ENCODE measurements at regions not wholly inside any gene's neighbourhood (a gene's known extent, or its start where the extent isn't known, plus 50 kb on each side); places are given as distances from the start of the nearest gene placed in this dataset.
"Not testable (repeated sequence)": the region's sequence is repeated elsewhere in the genome, so short reads cannot be mapped to it uniquely, and the experiment has no call there.

DNA sequence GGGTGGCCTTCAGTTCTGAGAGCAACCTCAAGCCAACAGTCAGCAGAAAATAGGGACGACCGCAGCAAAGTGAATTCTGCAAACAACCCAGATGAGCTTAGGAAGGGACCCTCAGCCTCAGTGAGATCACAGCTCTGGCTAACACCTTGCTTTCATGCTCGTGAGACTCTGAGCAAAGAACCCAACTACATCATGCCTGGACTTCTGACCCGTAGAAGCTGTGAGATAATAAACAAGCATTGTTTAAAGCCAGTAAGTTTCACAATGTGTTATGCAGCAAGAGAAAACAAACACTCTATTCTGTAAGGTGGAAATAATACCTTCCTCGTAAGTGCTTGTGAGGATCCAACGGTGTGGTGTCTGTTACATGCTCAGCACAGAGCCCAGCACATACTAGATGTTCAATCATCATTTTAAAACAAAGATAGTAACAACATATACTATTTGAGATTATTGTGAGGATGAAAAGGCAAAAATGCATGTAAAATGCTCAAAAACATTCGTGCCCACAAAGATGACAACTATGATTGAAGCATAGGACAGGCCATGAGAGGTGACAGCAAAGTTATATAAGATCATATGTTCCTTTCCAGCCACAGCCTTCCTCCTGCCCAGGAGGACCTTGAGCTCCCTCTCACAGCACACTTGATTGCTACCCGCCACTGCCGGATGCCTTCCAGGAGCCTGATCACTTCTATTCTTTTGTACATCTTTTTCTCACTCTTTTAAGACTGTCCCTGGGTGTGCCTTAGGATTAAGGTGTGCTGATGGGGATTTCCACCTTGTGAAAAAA lies 433.3 kb downstream of the BUD13 start:
- FAIRE-seq, result no peak
- ATAC-seq, result 0 out of 6 replicates have a peak, but pooled peaks of 1 of the 2 experiments have one; percentile 43
- Histone ChIP-seq H3K9me3 (no peaks in the 10 kb centered on the region), H3K4me1 (no peaks in the 10 kb centered on the region), H3K4me2 (no peak overlapping the region), H3K27ac (no peak overlapping the region), H3K4me3 (no peak overlapping the region)
- peak in 1 of 2 experiments; percentile 37 for DNase-seq (ENCODE audit: low read depth in 1 of 2, low spot score in 1 of 2)
- 7% methylated on average over 9 of the region's 9 CpGs for WGBS (ENCODE audit: missing lambda C conversion rate)
- POLR2A ChIA-PET, result no interaction called here
- TF ChIP-seq HES2 (IDR thresholded peaks at IDR 0.05) (no peak), ESRRA (IDR thresholded peaks at IDR 0.05; ENCODE audit: borderline replicate concordance, low read length) (no peak), JUN (IDR thresholded peaks at IDR 0.05) (no peak), USF2 (IDR thresholded peaks at IDR 0.05) (no peak), POLR2A (IDR thresholded peaks at IDR 0.05; ENCODE audit: low read length) (no peak), SREBF2 (IDR thresholded peaks at IDR 0.05) (no peak), HOXB5 (CRISPR knock-in tag; IDR thresholded peaks at IDR 0.05) (no peak), HEYL (CRISPR knock-in tag; IDR thresholded peaks at IDR 0.05) (no peak), HDAC2 (IDR thresholded peaks at IDR 0.05) (no peak), MAZ (IDR thresholded peaks at IDR 0.05; ENCODE audit: borderline replicate concordance, low read depth, low read length) (no peak)
- TF ChIP-seq, protein P1, sequence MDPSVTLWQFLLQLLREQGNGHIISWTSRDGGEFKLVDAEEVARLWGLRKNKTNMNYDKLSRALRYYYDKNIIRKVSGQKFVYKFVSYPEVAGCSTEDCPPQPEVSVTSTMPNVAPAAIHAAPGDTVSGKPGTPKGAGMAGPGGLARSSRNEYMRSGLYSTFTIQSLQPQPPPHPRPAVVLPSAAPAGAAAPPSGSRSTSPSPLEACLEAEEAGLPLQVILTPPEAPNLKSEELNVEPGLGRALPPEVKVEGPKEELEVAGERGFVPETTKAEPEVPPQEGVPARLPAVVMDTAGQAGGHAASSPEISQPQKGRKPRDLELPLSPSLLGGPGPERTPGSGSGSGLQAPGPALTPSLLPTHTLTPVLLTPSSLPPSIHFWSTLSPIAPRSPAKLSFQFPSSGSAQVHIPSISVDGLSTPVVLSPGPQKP (IDR thresholded peaks at IDR 0.05; ENCODE audit: low read depth, low read length), result no peak
- CTCF ChIA-PET, result no interaction called here

- H3K4me3 ChIP-seq; FAIRE-seq; POLR2A ChIA-PET; H3K9me3 ChIP-seq; ATAC-seq; CTCF ChIA-PET; DNase-seq (ENCODE audit: low read depth in 1 of 2, low spot score in 1 of 2); H3K27ac ChIP-seq; H3K4me2 ChIP-seq; H3K4me1 ChIP-seq: not testable (repeated sequence)
- 75% methylated on average over 4 of the region's 4 CpGs for WGBS (ENCODE audit: missing lambda C conversion rate)
Measured at GRCh38 chr11:116338500-116338899, 434.3 kb downstream of the BUD13 start.

DNA sequence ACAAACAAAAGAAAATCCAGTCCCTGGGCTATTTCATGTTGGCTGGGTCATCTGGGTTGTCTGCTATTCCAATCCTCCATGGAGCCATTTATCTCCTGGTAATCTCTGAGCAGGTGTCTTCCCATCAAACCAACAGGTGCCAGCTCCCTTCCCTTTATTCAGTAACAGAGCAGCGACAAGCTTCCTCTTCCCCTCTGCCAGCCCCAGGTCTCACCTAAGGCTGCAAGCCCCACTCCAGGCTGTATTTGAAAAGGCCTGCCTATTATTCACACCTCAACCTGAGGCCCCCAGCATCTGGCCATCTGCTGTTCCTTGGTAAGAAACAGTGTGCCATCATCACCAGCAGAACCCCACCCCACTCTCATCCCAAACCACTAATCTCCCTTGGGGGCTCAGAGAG lies 436.2 kb downstream of the BUD13 start:
- ATAC-seq (no peak), FAIRE-seq (no peak), DNase-seq (ENCODE audit: low read depth in 1 of 2, low spot score in 1 of 2) (no peak)
- Histone ChIP-seq H3K9me3 (no peaks in the 10 kb centered on the region), H3K4me2 (no peak overlapping the region), H3K4me1 (no peaks in the 10 kb centered on the region), H3K4me3 (no peak overlapping the region), H3K27ac (no peak overlapping the region)
- 17% methylated on average over 1 of the region's 1 CpG for WGBS (ENCODE audit: missing lambda C conversion rate)
- CTCF ChIA-PET, result no interaction called here
- TF ChIP-seq HEYL (CRISPR knock-in tag; IDR thresholded peaks at IDR 0.05) (no peak), ESRRA (IDR thresholded peaks at IDR 0.05; ENCODE audit: borderline replicate concordance, low read length) (no peak), CEBPB (IDR thresholded peaks at IDR 0.05) (no peak), EHMT2 (IDR thresholded peaks at IDR 0.05; ENCODE audit: low read depth) (no peak), FOSL2 (IDR thresholded peaks at IDR 0.05) (no peak), FOSL2 (CRISPR knock-in tag; IDR thresholded peaks at IDR 0.05) (no peak)
- POLR2A ChIA-PET, result no interaction called here

DNA sequence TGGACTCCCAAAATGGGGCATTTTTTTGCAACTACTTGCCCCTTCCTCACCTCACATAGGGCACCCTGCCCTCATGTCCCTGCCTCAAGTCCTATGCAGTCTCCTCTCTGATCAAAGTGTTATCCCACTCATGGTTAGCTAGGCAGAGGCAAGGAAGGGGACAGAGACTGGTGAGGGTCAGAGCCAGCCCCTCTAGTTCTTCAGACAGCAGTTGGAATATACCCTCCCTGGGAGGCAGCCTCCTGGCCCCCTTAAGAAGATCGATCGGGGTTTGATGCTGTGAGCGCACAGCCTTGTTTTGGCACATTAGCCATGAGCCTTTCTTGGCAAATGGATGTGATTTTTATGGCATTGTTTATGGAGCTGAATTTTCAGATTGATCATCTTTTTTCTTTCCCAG lies 436.9 kb downstream of the BUD13 start:
- no peak for FAIRE-seq
- POLR2A ChIA-PET, result no interaction called here
- no peak overlapping the region for H3K4me3 ChIP-seq
- no peaks in the 10 kb centered on the region for H3K4me1 ChIP-seq
- TF ChIP-seq CEBPB (IDR thresholded peaks at IDR 0.05) (no peak), ESRRA (IDR thresholded peaks at IDR 0.05; ENCODE audit: borderline replicate concordance, low read length) (no peak)
- WGBS (ENCODE audit: missing lambda C conversion rate), result 38% methylated on average over 3 of the region's 3 CpGs
- no peaks in the 10 kb centered on the region for H3K9me3 ChIP-seq
- H3K4me2 ChIP-seq, result no peak overlapping the region
- no peak for ATAC-seq
- CTCF ChIA-PET, result no interaction called here
- H3K27ac ChIP-seq, result no peak overlapping the region
- no peak for DNase-seq (ENCODE audit: low read depth in 1 of 2, low spot score in 1 of 2)

DNA sequence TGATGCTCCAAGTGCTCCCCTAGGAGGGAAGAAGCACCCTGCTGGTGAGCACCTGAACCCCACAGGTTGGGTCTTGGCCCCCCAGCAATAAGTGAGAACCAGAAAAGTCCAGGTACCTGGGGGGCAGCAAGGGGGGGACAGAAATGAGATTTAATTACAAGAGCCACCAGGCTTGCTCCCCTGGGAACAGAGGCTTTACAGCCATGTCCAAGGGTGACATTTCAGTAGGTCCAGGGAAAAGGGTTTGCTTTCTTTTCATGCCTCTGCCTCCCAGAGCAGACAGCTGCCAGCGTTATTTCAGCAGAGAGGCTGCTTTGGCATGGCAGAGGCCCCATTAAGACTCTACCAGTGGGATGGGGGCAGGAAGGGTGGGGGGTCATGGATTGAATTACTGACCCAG lies 437.7 kb downstream of the BUD13 start:
- H3K4me3 ChIP-seq, result no peak overlapping the region
- H3K27ac ChIP-seq, result no peak overlapping the region
- ChIA-PET CTCF (no interaction called here), POLR2A (no interaction called here)
- no peaks in the 10 kb centered on the region for H3K9me3 ChIP-seq
- DNase-seq (ENCODE audit: low read depth in 1 of 2, low spot score in 1 of 2) (no peak), ATAC-seq (no peak), FAIRE-seq (no peak)
- no CpG with 5 or more reads among the region's 1 CpG for WGBS (ENCODE audit: missing lambda C conversion rate)
- no peak overlapping the region for H3K4me2 ChIP-seq
- H3K4me1 ChIP-seq, result no peaks in the 10 kb centered on the region
- TF ChIP-seq HES2 (IDR thresholded peaks at IDR 0.05), result no peak
- no peak for TF ChIP-seq EP300 (IDR thresholded peaks at IDR 0.05)
- TF ChIP-seq, protein P2, sequence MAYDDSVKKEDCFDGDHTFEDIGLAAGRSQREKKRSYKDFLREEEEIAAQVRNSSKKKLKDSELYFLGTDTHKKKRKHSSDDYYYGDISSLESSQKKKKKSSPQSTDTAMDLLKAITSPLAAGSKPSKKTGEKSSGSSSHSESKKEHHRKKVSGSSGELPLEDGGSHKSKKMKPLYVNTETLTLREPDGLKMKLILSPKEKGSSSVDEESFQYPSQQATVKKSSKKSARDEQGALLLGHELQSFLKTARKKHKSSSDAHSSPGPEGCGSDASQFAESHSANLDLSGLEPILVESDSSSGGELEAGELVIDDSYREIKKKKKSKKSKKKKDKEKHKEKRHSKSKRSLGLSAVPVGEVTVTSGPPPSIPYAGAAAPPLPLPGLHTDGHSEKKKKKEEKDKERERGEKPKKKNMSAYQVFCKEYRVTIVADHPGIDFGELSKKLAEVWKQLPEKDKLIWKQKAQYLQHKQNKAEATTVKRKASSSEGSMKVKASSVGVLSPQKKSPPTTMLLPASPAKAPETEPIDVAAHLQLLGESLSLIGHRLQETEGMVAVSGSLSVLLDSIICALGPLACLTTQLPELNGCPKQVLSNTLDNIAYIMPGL (CRISPR knock-in tag; IDR thresholded peaks at IDR 0.05; ENCODE audit: borderline replicate concordance), result no peak
- TF ChIP-seq POLR2A (IDR thresholded peaks at IDR 0.05; ENCODE audit: low read length), result no peak
- TF ChIP-seq TP53 (CRISPR knock-in tag; IDR thresholded peaks at IDR 0.05), result no peak
- no peak for TF ChIP-seq ZNF302 (CRISPR knock-in tag; IDR thresholded peaks at IDR 0.05)
- no peak for TF ChIP-seq CHD4 (IDR thresholded peaks at IDR 0.05; ENCODE audit: borderline replicate concordance)
- TF ChIP-seq ESRRA (IDR thresholded peaks at IDR 0.05; ENCODE audit: borderline replicate concordance, low read length), result no peak
- TF ChIP-seq RAD21 (conservative IDR thresholded peaks at IDR 0.05 in 1 of 2, IDR thresholded peaks at IDR 0.05 in 1 of 2), result no peak
- TF ChIP-seq CEBPB (IDR thresholded peaks at IDR 0.05), result no peak
- no peak for TF ChIP-seq NFE2L2 (conservative IDR thresholded peaks at IDR 0.05; ENCODE audit: low read length)
- no peak for TF ChIP-seq JUN (IDR thresholded peaks at IDR 0.05)
- TF ChIP-seq MAFK (IDR thresholded peaks at IDR 0.05; ENCODE audit: partially characterized antibody), result no peak
